Mammary epithelial cell (primary cell): ENCODE measurements at regions not wholly inside any gene's neighbourhood (a gene's known extent, or its start where the extent isn't known, plus 50 kb on each side); places are given as distances from the start of the nearest gene placed in this dataset.

Experiments
- EZH2 ChIP-seq: IDR thresholded peaks from 2 replicates; pipeline ENCODE4 v1.6.1; 2012; ENCODE audit warnings: low read length, inconsistent platforms, borderline replicate concordance
- TF ChIP-seq, protein P1 (sequence below), 2 donors: IDR thresholded peaks in 1 of 2; conservative IDR thresholded peaks in 1 of 2; 2 replicates each; pipeline ENCODE4 v1.5.1; 2011 to 2012; ENCODE audit warnings: inconsistent platforms in 2 of 2, low read length in 2 of 2, mild to moderate bottlenecking in 2 of 2, control low read depth in 1 of 2, low read depth in 1 of 2; ENCODE audit not compliant: insufficient read depth in 1 of 2; ENCODE audit errors: extremely low read depth in 1 of 2

GRCh38 chr4:11263208-11263607, 165.5 kb downstream of the HS3ST1 start:
- TF ChIP-seq, protein P1, sequence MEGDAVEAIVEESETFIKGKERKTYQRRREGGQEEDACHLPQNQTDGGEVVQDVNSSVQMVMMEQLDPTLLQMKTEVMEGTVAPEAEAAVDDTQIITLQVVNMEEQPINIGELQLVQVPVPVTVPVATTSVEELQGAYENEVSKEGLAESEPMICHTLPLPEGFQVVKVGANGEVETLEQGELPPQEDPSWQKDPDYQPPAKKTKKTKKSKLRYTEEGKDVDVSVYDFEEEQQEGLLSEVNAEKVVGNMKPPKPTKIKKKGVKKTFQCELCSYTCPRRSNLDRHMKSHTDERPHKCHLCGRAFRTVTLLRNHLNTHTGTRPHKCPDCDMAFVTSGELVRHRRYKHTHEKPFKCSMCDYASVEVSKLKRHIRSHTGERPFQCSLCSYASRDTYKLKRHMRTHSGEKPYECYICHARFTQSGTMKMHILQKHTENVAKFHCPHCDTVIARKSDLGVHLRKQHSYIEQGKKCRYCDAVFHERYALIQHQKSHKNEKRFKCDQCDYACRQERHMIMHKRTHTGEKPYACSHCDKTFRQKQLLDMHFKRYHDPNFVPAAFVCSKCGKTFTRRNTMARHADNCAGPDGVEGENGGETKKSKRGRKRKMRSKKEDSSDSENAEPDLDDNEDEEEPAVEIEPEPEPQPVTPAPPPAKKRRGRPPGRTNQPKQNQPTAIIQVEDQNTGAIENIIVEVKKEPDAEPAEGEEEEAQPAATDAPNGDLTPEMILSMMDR (conservative IDR thresholded peaks at IDR 0.05 in 1 of 2, IDR thresholded peaks at IDR 0.05 in 1 of 2; ENCODE audit: extremely low read depth in 1 of 2, insufficient read depth in 1 of 2, low read depth in 1 of 2, low read length in 2 of 2), result no peak
- TF ChIP-seq EZH2, result no peak
